ENCODE measurements at regions not wholly inside any gene's neighbourhood (a gene's known extent, or its start where the extent isn't known, plus 50 kb on each side); places are given as distances from the start of the nearest gene placed in this dataset.
A peak's percentile ranks its signal among the peaks of the same experiment; 100 is the strongest.

GRCh38 chr1:4106731-4107130 is 206.7 kb upstream of the C1orf174 start:
- no peaks in the 10 kb centered on the region for H3K4me1 ChIP-seq (ENCODE audit: control insufficient read depth in 2 of 3, insufficient read depth in 2 of 3, low read depth in 1 of 3, low read length in 3 of 3)
- H3K9ac ChIP-seq (ENCODE audit: low read length in 3 of 3) = no peak overlapping the region
- no peak overlapping the region for H3K27ac ChIP-seq (ENCODE audit: low read depth in 2 of 2, low read length in 2 of 2)
- DNase-seq = no peak
- no peak for TF ChIP-seq CTCF (IDR thresholded peaks at IDR 0.05; ENCODE audit: borderline replicate concordance, extremely low read depth, insufficient read depth)
- H3K27me3 ChIP-seq (ENCODE audit: control insufficient read depth, insufficient read depth, low read length) = no peaks in the 10 kb centered on the region
- no peaks in the 10 kb centered on the region for H3K36me3 ChIP-seq (ENCODE audit: control insufficient read depth in 2 of 3, insufficient read depth in 3 of 3, low read length in 3 of 3)
- intact Hi-C loops (cut with DNase I) = no loop called here
- no peak for FAIRE-seq
- H3K4me3 ChIP-seq (ENCODE audit: low read length in 3 of 3) = no peak overlapping the region
- no peaks in the 10 kb centered on the region for H3K9me3 ChIP-seq (ENCODE audit: control insufficient read depth in 2 of 3, insufficient read depth in 1 of 3, low read length in 3 of 3)

- Histone ChIP-seq H3K9ac (ENCODE audit: low read length in 3 of 3) (no peak overlapping the region), H3K27ac (ENCODE audit: low read depth in 2 of 2, low read length in 2 of 2) (no peak overlapping the region), H3K4me1 (ENCODE audit: control insufficient read depth in 2 of 3, insufficient read depth in 2 of 3, low read depth in 1 of 3, low read length in 3 of 3) (no peaks in the 10 kb centered on the region), H3K4me3 (ENCODE audit: low read length in 3 of 3) (no peak overlapping the region), H3K36me3 (ENCODE audit: control insufficient read depth in 2 of 3, insufficient read depth in 3 of 3, low read length in 3 of 3) (no peaks in the 10 kb centered on the region), H3K27me3 (ENCODE audit: control insufficient read depth, insufficient read depth, low read length) (no peaks in the 10 kb centered on the region), H3K9me3 (ENCODE audit: control insufficient read depth in 2 of 3, insufficient read depth in 1 of 3, low read length in 3 of 3) (no peaks in the 10 kb centered on the region)
- no peak for TF ChIP-seq CTCF (IDR thresholded peaks at IDR 0.05; ENCODE audit: borderline replicate concordance, extremely low read depth, insufficient read depth)
- no peak for DNase-seq
- intact Hi-C loops (cut with DNase I) = no loop called here
- FAIRE-seq = no peak
Measured at GRCh38 chr1:4107291-4107690, 207.2 kb upstream of the C1orf174 start.

DNA sequence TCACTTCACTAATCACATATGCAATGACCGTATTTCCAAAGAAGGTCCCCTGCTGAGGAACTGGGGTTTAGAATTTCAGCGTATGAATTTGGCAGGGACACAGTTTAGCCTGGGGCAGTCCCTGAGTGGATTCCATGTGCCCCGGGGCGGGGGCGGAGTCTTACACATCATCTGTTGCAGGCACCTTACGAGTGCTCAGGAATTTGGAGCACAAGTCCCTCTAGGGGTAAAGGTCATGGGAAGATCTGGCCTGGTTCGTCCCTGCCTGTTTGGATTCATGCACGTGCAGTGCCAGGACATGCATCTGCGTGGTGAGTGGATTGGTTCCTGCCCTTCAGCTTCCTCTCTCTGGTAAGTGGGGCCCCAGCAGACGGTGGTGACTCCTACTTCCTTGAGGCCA is 208.3 kb upstream of the C1orf174 start:
- Histone ChIP-seq H3K4me1 (ENCODE audit: control insufficient read depth in 2 of 3, insufficient read depth in 2 of 3, low read depth in 1 of 3, low read length in 3 of 3) (no peaks in the 10 kb centered on the region), H3K9ac (ENCODE audit: low read length in 3 of 3) (no peak overlapping the region), H3K36me3 (ENCODE audit: control insufficient read depth in 2 of 3, insufficient read depth in 3 of 3, low read length in 3 of 3) (no peaks in the 10 kb centered on the region), H3K27me3 (ENCODE audit: control insufficient read depth, insufficient read depth, low read length) (no peaks in the 10 kb centered on the region), H3K9me3 (ENCODE audit: control insufficient read depth in 2 of 3, insufficient read depth in 1 of 3, low read length in 3 of 3) (no peaks in the 10 kb centered on the region), H3K27ac (ENCODE audit: low read depth in 2 of 2, low read length in 2 of 2) (no peak overlapping the region), H3K4me3 (ENCODE audit: low read length in 3 of 3) (no peak overlapping the region)
- FAIRE-seq (no peak), DNase-seq (peak in 4 of 5 donors; percentile 13 to 52 (median 15))
- no peak for TF ChIP-seq CTCF (IDR thresholded peaks at IDR 0.05; ENCODE audit: borderline replicate concordance, extremely low read depth, insufficient read depth)
- intact Hi-C loops (cut with DNase I) = no loop called here

All from kidney (tissue), 13 donors.